ENCODE measurements at regions not wholly inside any gene's neighbourhood (a gene's known extent, or its start where the extent isn't known, plus 50 kb on each side); places are given as distances from the start of the nearest gene placed in this dataset.

- TF ChIP-seq POLR2A (IDR thresholded peaks at IDR 0.05; ENCODE audit: low read depth, low read length) (no peak), TAF1 (IDR thresholded peaks at IDR 0.05; ENCODE audit: low read depth, low read length) (no peak), SPI1 (IDR thresholded peaks at IDR 0.05; ENCODE audit: low read depth, low read length) (no peak), POLR2AphosphoS5 (IDR thresholded peaks at IDR 0.05; ENCODE audit: low read depth, low read length) (no peak), POU2F2 (IDR thresholded peaks at IDR 0.05; ENCODE audit: low read depth, low read length) (no peak)
Measured at GRCh38 chr21:24445517-24445916, 1161.8 kb downstream of the MRPL39 start.
